ENCODE measurements at regions not wholly inside any gene's neighbourhood (a gene's known extent, or its start where the extent isn't known, plus 50 kb on each side); places are given as distances from the start of the nearest gene placed in this dataset.
"Not testable (repeated sequence)": the region's sequence is repeated elsewhere in the genome, so short reads cannot be mapped to it uniquely, and the experiment has no call there.

DNA sequence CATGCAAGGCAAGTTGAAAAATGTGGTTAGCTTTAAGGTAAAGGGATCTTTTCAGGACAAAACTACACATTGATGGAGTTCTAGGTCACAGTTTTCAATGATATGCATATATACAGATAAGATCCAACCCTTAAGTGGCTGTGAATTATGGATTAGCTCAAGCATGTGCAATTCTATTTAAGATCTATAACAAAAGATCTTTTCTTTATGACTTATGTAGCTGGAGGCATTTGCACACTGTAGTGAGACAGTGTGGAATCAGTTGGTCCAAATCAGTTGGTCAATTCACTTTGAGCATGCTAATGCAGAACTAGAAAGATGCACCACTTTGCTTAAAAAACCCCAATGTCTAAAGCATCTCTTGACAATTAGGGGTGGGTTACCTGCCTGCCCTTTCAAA lies 417.1 kb upstream of the ZEB2 start:
- no peak for DNase-seq

GRCh38 chr2:144936442-144936841 lies 416.5 kb upstream of the ZEB2 start:
- DNase-seq: no peak

- no peak for DNase-seq
Measured at GRCh38 chr2:144935736-144936135, 415.8 kb upstream of the ZEB2 start.

GRCh38 chr2:144935191-144935590 lies 415.3 kb upstream of the ZEB2 start:
- no peak for DNase-seq

DNA sequence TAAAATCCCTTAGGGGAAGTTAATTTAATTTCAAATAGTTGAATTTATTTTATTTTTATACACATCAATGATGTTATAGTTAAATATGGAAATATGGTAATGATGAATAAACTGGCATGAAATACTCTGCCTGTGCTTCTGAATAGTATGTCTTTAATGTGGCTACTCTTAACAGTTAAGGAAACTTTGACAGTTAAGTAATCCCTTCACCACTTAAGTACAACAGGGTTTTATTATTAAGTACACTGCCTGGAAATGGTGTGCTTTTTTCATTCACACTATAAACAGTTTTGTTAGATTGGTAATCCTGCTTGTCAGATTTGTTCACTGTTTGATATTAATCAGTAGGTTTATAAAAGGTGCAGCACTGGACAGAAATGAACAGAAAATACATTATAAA lies 412.0 kb upstream of the ZEB2 start:
- DNase-seq: no peak

- DNase-seq: no peak
Measured at GRCh38 chr2:144931480-144931879, 411.6 kb upstream of the ZEB2 start.

DNA sequence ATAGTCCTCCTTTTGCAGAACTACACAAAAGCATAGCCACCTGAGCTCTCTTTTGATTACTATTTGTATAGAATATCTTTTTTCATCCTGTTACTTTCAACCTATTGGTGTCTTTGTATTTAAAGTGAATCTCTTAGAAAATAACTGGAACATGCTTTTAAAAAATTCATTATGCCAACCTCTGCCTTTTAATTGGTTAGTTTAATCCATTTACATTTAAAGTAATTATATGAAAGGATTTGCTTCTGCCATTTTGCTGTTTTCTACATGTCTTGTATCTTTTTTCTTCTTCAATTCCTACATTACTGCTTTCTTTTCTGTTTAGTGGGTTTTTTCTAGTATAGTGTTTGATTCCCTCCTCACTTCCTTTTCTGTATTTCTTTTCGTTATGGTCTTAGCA lies 407.5 kb upstream of the ZEB2 start:
- DNase-seq: no peak

- no peak for DNase-seq
Measured at GRCh38 chr2:144925886-144926285, 406.0 kb upstream of the ZEB2 start.

DNA sequence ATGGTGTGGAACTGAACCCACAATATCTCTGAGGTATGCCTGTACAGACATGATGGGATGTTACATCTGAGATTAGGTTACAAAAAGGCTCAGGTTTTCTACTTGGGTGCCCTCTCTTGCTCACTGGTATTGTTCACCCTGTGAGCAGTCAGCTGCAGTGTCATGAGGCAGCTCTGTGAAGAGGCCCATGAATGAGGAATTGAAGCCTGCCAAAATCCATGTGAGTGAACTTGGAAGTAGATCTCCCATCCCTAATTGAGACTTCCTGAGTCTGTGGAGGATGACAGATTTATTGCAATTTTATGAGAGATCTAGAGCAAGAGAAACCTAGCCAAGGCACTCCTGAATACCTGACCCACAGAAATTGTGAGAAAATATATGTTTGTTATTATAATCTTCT lies 404.9 kb upstream of the ZEB2 start:
- no peak for DNase-seq

GRCh38 chr2:144922519-144922918 lies 402.6 kb upstream of the ZEB2 start:
- no peak for DNase-seq

GRCh38 chr2:144920755-144921530 lies 401.0 kb upstream of the ZEB2 start:
- DNase-seq: peak in 1 of 3 experiments; percentile 67

GRCh38 chr2:144914622-144915318 lies 394.9 kb upstream of the ZEB2 start:
- no peak for DNase-seq

DNA sequence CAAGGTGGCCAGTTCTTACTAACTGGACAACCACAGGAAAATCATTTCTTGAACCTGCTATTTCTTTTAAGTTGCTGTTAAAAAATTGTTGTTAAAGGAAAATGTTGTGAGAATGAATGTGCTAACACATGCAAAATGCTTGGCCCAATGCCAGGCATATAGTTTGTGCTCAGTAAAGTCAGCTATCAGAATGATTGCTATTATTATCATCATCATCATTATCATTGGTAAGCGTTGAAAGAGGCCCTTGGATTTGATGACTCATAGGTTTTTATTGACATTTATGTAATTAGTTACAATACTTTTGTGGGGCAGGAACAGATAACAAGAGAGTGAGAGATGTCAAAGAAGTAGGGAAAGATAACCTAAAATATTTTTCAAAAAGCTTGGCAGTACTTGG lies 394.2 kb upstream of the ZEB2 start:
- DNase-seq: no peak

- DNase-seq: no peak
Measured at GRCh38 chr2:144912206-144912605, 392.3 kb upstream of the ZEB2 start.

DNA sequence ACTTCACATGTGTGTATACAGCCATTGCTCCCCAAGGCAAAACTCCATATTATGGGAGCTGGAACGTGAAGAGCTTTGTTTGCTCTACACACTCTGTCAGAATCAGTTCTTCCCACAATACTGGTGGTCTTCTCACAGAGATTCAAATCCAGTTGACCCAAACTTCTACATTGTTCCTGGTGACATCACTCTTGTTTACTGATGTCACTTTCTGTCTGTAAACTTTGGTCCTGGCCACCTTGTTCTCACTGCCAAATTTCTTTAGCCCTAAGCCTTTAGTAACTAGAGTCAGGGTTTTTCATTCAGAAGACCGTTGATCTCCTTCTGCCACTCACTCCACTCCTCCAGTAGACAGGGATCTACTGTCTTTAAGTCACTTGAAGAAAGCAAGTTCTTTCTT lies 386.0 kb upstream of the ZEB2 start:
- no peak for DNase-seq

DNA sequence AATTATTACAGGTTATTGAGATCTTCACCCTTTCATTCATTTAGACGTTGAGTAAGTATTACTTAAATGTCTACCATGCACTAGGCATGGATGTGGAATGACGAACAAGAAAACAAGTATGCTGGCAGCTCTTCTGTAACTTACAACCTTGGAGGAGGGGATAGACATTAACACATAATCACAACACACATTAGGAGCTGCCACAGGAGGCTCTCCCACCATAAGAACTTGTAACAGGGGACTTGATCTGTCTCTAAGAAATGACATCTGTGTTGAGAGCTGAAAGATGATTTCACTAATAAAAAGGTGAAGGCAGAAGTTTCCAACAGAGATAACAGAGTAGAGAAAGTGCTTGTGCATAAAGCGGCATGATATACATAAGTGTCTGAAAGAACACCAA lies 384.7 kb upstream of the ZEB2 start:
- DNase-seq: no peak

- DNase-seq: not testable (repeated sequence)
Measured at GRCh38 chr2:144903045-144903444, 383.1 kb upstream of the ZEB2 start.

DNA sequence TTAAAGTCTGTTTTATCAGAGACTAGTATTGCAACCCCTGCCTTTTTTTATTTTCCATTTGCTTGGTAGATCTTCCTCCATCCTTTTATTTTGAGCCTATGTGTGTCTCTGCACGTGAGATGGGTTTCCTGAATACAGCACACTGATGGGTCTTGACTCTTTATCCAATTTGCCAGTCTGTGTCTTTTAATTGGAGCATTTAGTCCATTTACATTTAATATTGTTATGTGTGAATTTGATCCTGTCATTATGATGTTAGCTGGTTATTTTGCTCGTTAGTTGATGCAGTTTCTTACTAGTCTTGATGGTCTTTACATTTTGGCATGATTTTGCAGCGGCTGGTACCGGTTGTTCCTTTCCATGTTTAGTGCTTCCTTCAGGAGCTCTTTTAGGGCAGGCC lies 381.5 kb upstream of the ZEB2 start:
- not testable (repeated sequence) for DNase-seq

GRCh38 chr2:144896341-144896740 lies 376.4 kb upstream of the ZEB2 start:
- DNase-seq: no peak

DNA sequence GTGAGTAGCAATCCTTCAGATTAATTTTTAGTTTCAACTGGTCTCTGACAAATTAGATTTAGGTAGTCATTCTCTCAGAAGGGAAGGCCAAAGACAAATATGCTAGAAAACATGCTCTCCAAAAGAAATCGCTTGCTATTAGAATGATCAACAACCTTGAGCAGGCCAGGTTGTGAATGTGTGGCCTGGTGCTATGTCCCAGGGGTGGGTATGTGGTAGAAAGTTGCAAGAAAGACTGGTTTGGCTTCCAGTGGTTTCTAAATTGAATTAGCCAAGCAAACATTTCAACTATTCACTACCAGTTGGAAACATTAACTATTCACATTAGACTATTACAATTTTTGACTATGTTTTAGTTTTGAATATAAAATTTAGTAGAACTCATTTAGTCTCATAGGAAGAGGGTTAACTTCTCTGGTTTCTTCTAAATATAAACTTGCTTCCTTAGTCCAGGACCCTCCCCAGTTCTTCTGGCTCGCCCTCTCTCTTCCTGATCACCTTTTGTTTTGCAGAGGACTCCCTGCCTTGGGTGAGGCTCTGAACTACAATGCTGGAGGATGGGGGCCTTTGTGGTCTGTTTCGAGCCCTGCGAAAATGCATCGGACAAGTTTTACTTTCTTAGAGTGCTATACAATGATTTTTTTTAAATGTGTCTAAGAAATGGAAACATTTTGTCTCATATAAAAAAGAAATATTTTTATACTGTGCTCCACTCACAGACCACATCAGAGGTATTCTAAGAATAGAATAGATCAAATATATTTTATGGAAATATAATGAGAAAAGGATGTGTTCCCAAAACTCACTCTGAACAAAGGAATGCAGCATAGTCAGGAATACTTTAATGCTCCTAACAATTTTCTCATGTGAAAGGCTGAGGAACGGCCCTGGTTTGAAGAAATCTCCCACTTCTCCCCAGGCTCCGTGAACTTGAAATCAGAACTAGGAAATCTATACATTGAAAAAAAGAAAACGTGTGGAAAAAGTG lies 375.0 kb upstream of the ZEB2 start:
- DNase-seq: no peak

GRCh38 chr2:144893464-144893863 lies 373.5 kb upstream of the ZEB2 start:
- DNase-seq: no peak

DNA sequence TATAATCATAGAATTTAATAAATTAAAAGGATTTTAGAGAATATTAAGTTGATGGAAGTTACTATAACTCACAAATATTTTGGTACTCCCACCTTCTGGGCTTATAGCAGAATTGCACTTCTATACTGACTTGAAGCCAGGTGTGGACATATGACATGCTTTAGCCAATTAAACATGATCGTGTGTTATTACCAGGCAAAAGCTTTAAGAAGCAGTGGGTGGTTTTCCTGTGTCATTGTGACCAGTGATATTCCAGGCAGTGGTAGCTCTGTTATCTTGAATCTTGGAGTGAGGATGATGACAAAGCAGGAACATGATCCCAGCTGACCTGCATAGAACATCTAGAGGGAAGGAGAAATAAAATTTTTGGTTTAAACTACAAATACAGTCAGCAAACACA lies 370.9 kb upstream of the ZEB2 start:
- peak in 2 of 3 experiments; percentile 29 to 84 for DNase-seq

DNA sequence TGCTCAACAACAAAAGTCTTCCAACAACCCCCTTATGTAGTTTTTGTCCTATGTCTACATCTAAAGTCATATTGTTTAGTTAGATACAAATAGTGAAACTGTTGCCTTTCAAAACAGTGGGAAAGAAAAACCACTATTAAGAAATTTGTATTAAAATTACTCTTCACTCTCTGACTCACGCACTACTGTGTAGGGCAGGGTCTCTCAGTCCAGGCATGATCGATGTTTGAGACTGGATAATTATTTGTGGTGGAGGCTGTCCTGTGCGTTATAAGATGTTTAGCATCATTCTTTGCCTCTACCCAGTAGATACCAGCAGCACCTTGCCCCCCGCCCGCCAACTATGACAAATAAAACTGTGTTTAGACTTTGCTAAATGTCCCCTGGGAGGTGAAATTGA lies 369.4 kb upstream of the ZEB2 start:
- DNase-seq: no peak
